ENCODE measurements at regions not wholly inside any gene's neighbourhood (a gene's known extent, or its start where the extent isn't known, plus 50 kb on each side); places are given as distances from the start of the nearest gene placed in this dataset.
A peak's percentile ranks its signal among the peaks of the same experiment; 100 is the strongest.

GRCh38 chr20:63072231-63072791 lies 65.5 kb upstream of the BHLHE23 start:
- Histone ChIP-seq H3K4me3 (replicated peaks in 1 of 3; ENCODE audit: insufficient read depth in 1 of 3, low read depth in 1 of 3, low read length in 3 of 3) (no peak overlapping the region), H3K9me1 (replicated peaks; ENCODE audit: control insufficient read depth, extremely low read depth, insufficient read depth, low read length) (no peaks in the 10 kb centered on the region), H3K9me3 (replicated peaks; ENCODE audit: control insufficient read depth, insufficient read depth, low read length) (no peaks in the 10 kb centered on the region), H3K36me3 (ENCODE audit: control insufficient read depth in 2 of 2, extremely low read depth in 1 of 2, insufficient read depth in 2 of 2, low read length in 2 of 2) (no peaks in the 10 kb centered on the region), H3K4me2 (ENCODE audit: insufficient read depth, low read length) (no peak overlapping the region), H2AFZ (ENCODE audit: low read depth, low read length) (no peak overlapping the region), H3K9ac (replicated peaks; ENCODE audit: extremely low read depth, insufficient read depth, low read length) (no peak overlapping the region), H3K79me2 (ENCODE audit: control insufficient read depth, insufficient read depth, low read length) (no peaks in the 10 kb centered on the region), H4K20me1 (replicated peaks; ENCODE audit: control insufficient read depth, extremely low read depth, insufficient read depth, low read length) (no peaks in the 10 kb centered on the region), H3K27ac (ENCODE audit: insufficient read depth, low read depth, low read length) (no peak overlapping the region), H3K4me1 (ENCODE audit: control insufficient read depth, extremely low read depth, insufficient read depth, low read length) (no peaks in the 10 kb centered on the region), H3K27me3 (ENCODE audit: control insufficient read depth in 2 of 2, insufficient read depth in 2 of 2, low read length in 2 of 2) (peaks cover 8 to 12% of the 10 kb centered on the region in 2 experiments)
- intact Hi-C loops (cut with micrococcal nuclease) (no loop called here), dilution Hi-C loops (cut with MboI; ENCODE audit: extremely low pct_ligation_motif_present, low sequenced_read_pairs) (no loop called here)
- no peak for DNase-seq (ENCODE audit: low read depth, low spot score)
- ChIA-PET CTCF (no interaction called here), POLR2A (no interaction called here)
- peak; percentile 55 for TF ChIP-seq EZH2 (IDR thresholded peaks at IDR 0.05; ENCODE audit: borderline replicate concordance, low read depth, low read length, severe bottlenecking)
- TF ChIP-seq CTCF (IDR thresholded peaks at IDR 0.05; ENCODE audit: extremely low read depth in 1 of 2, insufficient read depth in 1 of 2, low read depth in 1 of 2, low read length in 2 of 2), result no peak
- no TSS peak for BruUV-seq (replicated peaks)
- no peak for FAIRE-seq

- intact Hi-C loops (cut with micrococcal nuclease), result no loop called here
- H3K79me2 ChIP-seq (ENCODE audit: control insufficient read depth, insufficient read depth, low read length), result no peaks in the 10 kb centered on the region
- H3K27ac ChIP-seq (ENCODE audit: insufficient read depth, low read depth, low read length), result no peak overlapping the region
- H3K4me2 ChIP-seq (ENCODE audit: insufficient read depth, low read length), result no peak overlapping the region
- no peaks in the 10 kb centered on the region for H3K9me3 ChIP-seq (replicated peaks; ENCODE audit: control insufficient read depth, insufficient read depth, low read length)
- DNase-seq (ENCODE audit: low read depth, low spot score), result no peak
- H3K36me3 ChIP-seq (ENCODE audit: control insufficient read depth in 2 of 2, extremely low read depth in 1 of 2, insufficient read depth in 2 of 2, low read length in 2 of 2), result no peaks in the 10 kb centered on the region
- POLR2A ChIA-PET, result interaction anchor here (0.6 kb wide), 1 partner anchor 311 kb away, joined by 4 read pairs; no protein-coding TSS in a partner anchor
- H3K9me1 ChIP-seq (replicated peaks; ENCODE audit: control insufficient read depth, extremely low read depth, insufficient read depth, low read length), result no peaks in the 10 kb centered on the region
- no peak overlapping the region for H3K9ac ChIP-seq (replicated peaks; ENCODE audit: extremely low read depth, insufficient read depth, low read length)
- dilution Hi-C loops (cut with MboI; ENCODE audit: extremely low pct_ligation_motif_present, low sequenced_read_pairs), result no loop called here
- H3K4me1 ChIP-seq (ENCODE audit: control insufficient read depth, extremely low read depth, insufficient read depth, low read length), result no peaks in the 10 kb centered on the region
- no peak for FAIRE-seq
- no peak overlapping the region for H2AFZ ChIP-seq (ENCODE audit: low read depth, low read length)
- no peaks in the 10 kb centered on the region for H4K20me1 ChIP-seq (replicated peaks; ENCODE audit: control insufficient read depth, extremely low read depth, insufficient read depth, low read length)
- BruUV-seq (replicated peaks), result no TSS peak
- peaks cover 8 to 12% of the 10 kb centered on the region in 2 experiments for H3K27me3 ChIP-seq (ENCODE audit: control insufficient read depth in 2 of 2, insufficient read depth in 2 of 2, low read length in 2 of 2)
- CTCF ChIA-PET, result no interaction called here
- no peak for TF ChIP-seq JUN (IDR thresholded peaks at IDR 0.05; ENCODE audit: borderline replicate concordance, insufficient read depth, insufficient read length, low read depth)
- peak; percentile 18 for TF ChIP-seq EZH2 (IDR thresholded peaks at IDR 0.05; ENCODE audit: borderline replicate concordance, low read depth, low read length, severe bottlenecking)
- H3K4me3 ChIP-seq (replicated peaks in 1 of 3; ENCODE audit: insufficient read depth in 1 of 3, low read depth in 1 of 3, low read length in 3 of 3), result no peak overlapping the region
Observed at GRCh38 chr20:63071541-63072181, 64.9 kb upstream of the BHLHE23 start.
